Effector memory CD8-positive, alpha-beta T cell (primary cell): ENCODE measurements at regions not wholly inside any gene's neighbourhood (a gene's known extent, or its start where the extent isn't known, plus 50 kb on each side); places are given as distances from the start of the nearest gene placed in this dataset.

Source experiments
- ATAC-seq: fragments of 150-1000 bp; cut with Tn5 transposase; replicated peaks from 2 replicates; pipeline ENCODE4 v1.10.0; 2021; ENCODE audit warnings: mild to moderate bottlenecking, moderate library complexity
- DNase-seq, 3 experiments: peaks; one replicate each; pipeline ENCODE4 v3.0.0; 2021
- H3K27ac Mint-ChIP-seq, 2 donors: one replicate each; pipeline ENCODE4 v1.8.0; 2022; ENCODE audit warnings: mild to moderate bottlenecking in 2 of 2, mixed read lengths in 2 of 2, moderate library complexity in 2 of 2
- H3K27me3 Mint-ChIP-seq, 2 donors: one replicate each; pipeline ENCODE4 v1.8.0; 2022; ENCODE audit warnings: mixed read lengths in 2 of 2
- H3K36me3 Mint-ChIP-seq: one replicate; pipeline ENCODE4 v1.8.0; 2022; ENCODE audit warnings: mild to moderate bottlenecking, moderate library complexity, mixed read lengths; ENCODE audit not compliant: insufficient read depth
- H3K4me1 Mint-ChIP-seq, 2 donors: one replicate each; pipeline ENCODE4 v1.8.0; 2022; ENCODE audit warnings: low read depth in 2 of 2, mixed read lengths in 2 of 2
- H3K4me3 Mint-ChIP-seq, 2 donors: one replicate each; pipeline ENCODE4 v1.8.0; 2022; ENCODE audit warnings: mild to moderate bottlenecking in 2 of 2, mixed read lengths in 2 of 2, moderate library complexity in 2 of 2
- H3K9me3 Mint-ChIP-seq, 2 donors: one replicate each; pipeline ENCODE4 v1.8.0; 2022; ENCODE audit warnings: mixed read lengths in 2 of 2

GRCh38 chr3:194079702-194080172 lies 56.2 kb upstream of the HES1 start:
- H3K27ac Mint-ChIP-seq, result no peak overlapping the region
- ATAC-seq (no peak), DNase-seq (no peak)
- H3K9me3 Mint-ChIP-seq, result no peaks in the 10 kb centered on the region
- H3K36me3 Mint-ChIP-seq, result no peaks in the 10 kb centered on the region
- peaks cover 0 to 4% of the 10 kb centered on the region in 2 donors for H3K4me1 Mint-ChIP-seq
- no peak overlapping the region for H3K4me3 Mint-ChIP-seq
- peaks cover 57 to 94% of the 10 kb centered on the region in 2 donors for H3K27me3 Mint-ChIP-seq

- H3K27ac Mint-ChIP-seq, result no peak overlapping the region
Measured at GRCh38 chr3:194080436-194080835, 55.5 kb upstream of the HES1 start.

GRCh38 chr3:194080913-194081800 lies 54.8 kb upstream of the HES1 start:
- Mint-ChIP-seq H3K9me3 (no peaks in the 10 kb centered on the region), H3K36me3 (no peaks in the 10 kb centered on the region), H3K4me1 (peaks cover 0 to 4% of the 10 kb centered on the region in 2 donors), H3K27me3 (peaks cover 52 to 86% of the 10 kb centered on the region in 2 donors), H3K4me3 (no peak overlapping the region), H3K27ac (no peak overlapping the region)
- DNase-seq (no peak), ATAC-seq (no peak)

More at GRCh38 chr3:194080436-194080835, 55.5 kb upstream of the HES1 start:
- Mint-ChIP-seq H3K9me3 (no peaks in the 10 kb centered on the region), H3K4me1 (peaks cover 0 to 4% of the 10 kb centered on the region in 2 donors), H3K36me3 (no peaks in the 10 kb centered on the region), H3K27me3 (peaks cover 57 to 87% of the 10 kb centered on the region in 2 donors), H3K4me3 (no peak overlapping the region)
- DNase-seq, result no peak
- ATAC-seq, result no peak

GRCh38 chr3:194081826-194082225 lies 54.1 kb upstream of the HES1 start:
- Mint-ChIP-seq H3K27me3 (peaks cover 47 to 86% of the 10 kb centered on the region in 2 donors), H3K36me3 (no peaks in the 10 kb centered on the region), H3K4me1 (peaks cover 0 to 4% of the 10 kb centered on the region in 2 donors), H3K4me3 (no peak overlapping the region), H3K9me3 (no peaks in the 10 kb centered on the region), H3K27ac (no peak overlapping the region)
- no peak for ATAC-seq
- DNase-seq, result no peak

GRCh38 chr3:194082743-194083636 lies 53.0 kb upstream of the HES1 start:
- Mint-ChIP-seq H3K36me3 (no peaks in the 10 kb centered on the region), H3K4me3 (no peak overlapping the region), H3K27me3 (peaks cover 35 to 86% of the 10 kb centered on the region in 2 donors), H3K9me3 (no peaks in the 10 kb centered on the region), H3K27ac (no peak overlapping the region), H3K4me1 (peaks cover 0 to 4% of the 10 kb centered on the region in 2 donors)
- DNase-seq (no peak), ATAC-seq (no peak)

- Mint-ChIP-seq H3K27me3 (peaks cover 32 to 81% of the 10 kb centered on the region in 2 donors), H3K9me3 (no peaks in the 10 kb centered on the region), H3K4me3 (no peak overlapping the region), H3K36me3 (no peaks in the 10 kb centered on the region), H3K27ac (no peak overlapping the region), H3K4me1 (peaks cover 0 to 4% of the 10 kb centered on the region in 2 donors)
- no peak for ATAC-seq
- no peak for DNase-seq
Measured at GRCh38 chr3:194083637-194084224, 52.2 kb upstream of the HES1 start.

GRCh38 chr3:194084284-194084683 lies 51.7 kb upstream of the HES1 start:
- DNase-seq (no peak), ATAC-seq (peak; percentile 29)
- no peak overlapping the region for H3K4me3 Mint-ChIP-seq
- peaks cover 0 to 4% of the 10 kb centered on the region in 2 donors for H3K4me1 Mint-ChIP-seq
- H3K27ac Mint-ChIP-seq, result no peak overlapping the region
- no peaks in the 10 kb centered on the region for H3K36me3 Mint-ChIP-seq
- H3K27me3 Mint-ChIP-seq, result peaks cover 32 to 76% of the 10 kb centered on the region in 2 donors
- H3K9me3 Mint-ChIP-seq, result no peaks in the 10 kb centered on the region
